IMR-90 (cell line): ENCODE measurements at regions not wholly inside any gene's neighbourhood (a gene's known extent, or its start where the extent isn't known, plus 50 kb on each side); places are given as distances from the start of the nearest gene placed in this dataset.

Experiments used
- ATAC-seq: fragments of 200-7000 bp; cut with Tn5 transposase; 2 replicates; pipeline ENCODE4 v1.9.1; 2020; ENCODE audit warnings: low read depth, mild to moderate bottlenecking, moderate library complexity
- BruUV-seq: library from RNA; stranded (reverse); fragments of 400-500 nt; replicated peaks from 2 replicates; lab custom pipeline; 2021; lab: Mats Ljungman, UMichigan
- CTCF ChIA-PET: fragments of 300-600 bp; formaldehyde crosslinking; extraction: SDS; loops from one replicate; lab custom pipeline; 2021; ENCODE audit warnings: antibody characterized with exemption; lab: Yijun Ruan, JAX
- POLR2A ChIA-PET: fragments of 300-600 bp; sonication (Branson Sonifier 250); formaldehyde crosslinking; loops from one replicate; lab custom pipeline; 2022; ENCODE audit warnings: antibody characterized with exemption; ENCODE audit not compliant: unreplicated experiment; lab: Charles Lee
- DNase-seq: peaks from one replicate; pipeline ENCODE4 v3.0.0; 2013
- H2AFZ ChIP-seq: replicated peaks from 2 replicates; pipeline ENCODE3; 2013; ENCODE audit warnings: low read length, mild to moderate bottlenecking; ENCODE audit not compliant: poor library complexity
- H2AK5ac ChIP-seq: 2 replicates; pipeline ENCODE4 v1.6.1; 2013; ENCODE audit warnings: low read depth, low read length, inconsistent platforms
- H2AK9ac ChIP-seq: replicated peaks from 2 replicates; pipeline ENCODE3; 2013; ENCODE audit warnings: mild to moderate bottlenecking, low read depth, low read length, moderate library complexity; ENCODE audit not compliant: poor library complexity
- H2BK120ac ChIP-seq: 2 replicates; pipeline ENCODE4 v1.6.1; 2013; ENCODE audit warnings: low read depth, low read length, inconsistent platforms
- H2BK15ac ChIP-seq: 3 replicates; pipeline ENCODE4 v1.6.1; 2013; ENCODE audit warnings: low read depth, low read length, inconsistent platforms
- H2BK20ac ChIP-seq: 2 replicates; pipeline ENCODE4 v1.6.1; 2013; ENCODE audit warnings: low read depth, mild to moderate bottlenecking, inconsistent platforms, low read length, moderate library complexity
- H2BK5ac ChIP-seq: 2 replicates; pipeline ENCODE4 v1.6.1; 2013; ENCODE audit warnings: mild to moderate bottlenecking, low read depth, low read length, inconsistent platforms; ENCODE audit not compliant: poor library complexity, severe bottlenecking
- H3K14ac ChIP-seq: replicated peaks from 2 replicates; pipeline ENCODE4 v1.6.1; 2013; ENCODE audit warnings: low read depth, low read length, inconsistent platforms
- H3K18ac ChIP-seq: 2 replicates; pipeline ENCODE4 v1.6.1; 2013; ENCODE audit warnings: low read depth, low read length, control low read depth
- H3K23ac ChIP-seq: 2 replicates; pipeline ENCODE4 v1.6.1; 2013; ENCODE audit warnings: low read depth, low read length, inconsistent platforms
- H3K27ac ChIP-seq: 2 replicates; pipeline ENCODE4 v1.5.1; 2013; ENCODE audit warnings: mild to moderate bottlenecking, control low read depth, low read length; ENCODE audit not compliant: insufficient read depth
- H3K27me3 ChIP-seq: 2 replicates; pipeline ENCODE4 v1.6.1; 2013; ENCODE audit warnings: low read length; ENCODE audit not compliant: control insufficient read depth, insufficient read depth
- H3K36me3 ChIP-seq: 2 replicates; pipeline ENCODE4 v1.6.1; 2013; ENCODE audit warnings: low read length, mixed read lengths; ENCODE audit not compliant: control insufficient read depth, insufficient read depth
- H3K4ac ChIP-seq: 2 replicates; pipeline ENCODE4 v1.6.1; 2013; ENCODE audit warnings: low read depth, low read length, inconsistent platforms
- H3K4me1 ChIP-seq: 2 replicates; pipeline ENCODE4 v1.6.1; 2013; ENCODE audit warnings: low read length, mixed read lengths; ENCODE audit not compliant: control insufficient read depth, insufficient read depth
- H3K4me2 ChIP-seq: 2 replicates; pipeline ENCODE4 v1.6.1; 2013; ENCODE audit warnings: low read depth, mild to moderate bottlenecking, control low read depth, low read length, moderate library complexity
- H3K4me3 ChIP-seq: 2 replicates; pipeline ENCODE4 v1.5.1; 2013; ENCODE audit warnings: low read depth, mild to moderate bottlenecking, control low read depth, low read length, moderate library complexity; ENCODE audit not compliant: insufficient read depth
- H3K56ac ChIP-seq: 2 replicates; pipeline ENCODE4 v1.6.1; 2013; ENCODE audit warnings: low read length, inconsistent platforms; ENCODE audit not compliant: insufficient read depth; ENCODE audit errors: extremely low read depth
- H3K79me1 ChIP-seq, 2 experiments: 2 replicates each; pipeline ENCODE4 v1.6.1; 2013; ENCODE audit warnings: low read length in 2 of 2, inconsistent platforms in 1 of 2, low read depth in 1 of 2
- H3K9ac ChIP-seq: 2 replicates; pipeline ENCODE4 v1.6.1; 2013; ENCODE audit warnings: low read depth, low read length, control low read depth
- H3K9me1 ChIP-seq: 2 replicates; pipeline ENCODE4 v1.6.1; 2013; ENCODE audit warnings: low read length, inconsistent platforms; ENCODE audit not compliant: insufficient read depth
- H3K9me3 ChIP-seq: 2 replicates; pipeline ENCODE4 v1.6.1; 2013; ENCODE audit warnings: low read length; ENCODE audit not compliant: control insufficient read depth, insufficient read depth
- H4K20me1 ChIP-seq: 2 replicates; pipeline ENCODE4 v1.6.1; 2013; ENCODE audit warnings: low read length, inconsistent platforms; ENCODE audit not compliant: insufficient read depth
- H4K5ac ChIP-seq: 2 replicates; pipeline ENCODE4 v1.6.1; 2013; ENCODE audit warnings: mild to moderate bottlenecking, low read depth, low read length, control low read depth
- H4K8ac ChIP-seq, 2 experiments: 2 replicates each; pipeline ENCODE4 v1.6.1; 2013; ENCODE audit warnings: low read depth in 2 of 2, low read length in 2 of 2, control low read depth in 1 of 2, inconsistent platforms in 1 of 2
- H4K91ac ChIP-seq: 2 replicates; pipeline ENCODE4 v1.6.1; 2013; ENCODE audit warnings: low read depth, low read length, inconsistent platforms; ENCODE audit not compliant: insufficient read depth
- CEBPB ChIP-seq: IDR thresholded peaks from 2 replicates; pipeline ENCODE4 v1.6.1; 2012; ENCODE audit warnings: low read depth, low read length, improper control_type of control experiment
- CHD1 ChIP-seq: IDR thresholded peaks from 2 replicates; pipeline ENCODE4 v1.6.1; 2012; ENCODE audit warnings: low read depth, low read length, improper control_type of control experiment
- ELK1 ChIP-seq: fragments of 150-350 bp; IDR thresholded peaks from 2 replicates; pipeline ENCODE4 v1.6.1; 2016; ENCODE audit warnings: low read depth, mild to moderate bottlenecking, low read length, moderate library complexity, borderline replicate concordance
- FOS ChIP-seq: fragments of 150-350 bp; IDR thresholded peaks from 2 replicates; pipeline ENCODE4 v1.6.1; 2016; ENCODE audit warnings: low read depth, low read length
- MAFK ChIP-seq: IDR thresholded peaks from 2 replicates; pipeline ENCODE4 v1.6.1; 2012; ENCODE audit warnings: low read depth, low read length, improper control_type of control experiment
- MAZ ChIP-seq: IDR thresholded peaks from 2 replicates; pipeline ENCODE4 v1.6.1; 2012; ENCODE audit warnings: low read depth, mild to moderate bottlenecking, low read length, improper control_type of control experiment, moderate library complexity, borderline replicate concordance
- MXI1 ChIP-seq: IDR thresholded peaks from 2 replicates; pipeline ENCODE4 v1.6.1; 2012; ENCODE audit warnings: low read depth, mild to moderate bottlenecking, low read length, moderate library complexity, borderline replicate concordance
- NFE2L2 ChIP-seq: fragments of 150-350 bp; IDR thresholded peaks from 2 replicates; pipeline ENCODE4 v1.6.1; 2016; ENCODE audit warnings: low read depth, mild to moderate bottlenecking, low read length
- POLR2A ChIP-seq: IDR thresholded peaks from 2 replicates; pipeline ENCODE4 v1.6.1; 2012; ENCODE audit warnings: mild to moderate bottlenecking, low read depth, low read length
- RAD21 ChIP-seq: IDR thresholded peaks from 2 replicates; pipeline ENCODE4 v1.6.1; 2012; ENCODE audit warnings: low read length, improper control_type of control experiment
- RCOR1 ChIP-seq: IDR thresholded peaks from 2 replicates; pipeline ENCODE4 v1.6.1; 2012; ENCODE audit warnings: mild to moderate bottlenecking, low read length, improper control_type of control experiment; ENCODE audit not compliant: insufficient replicate concordance
- SMC3 ChIP-seq: fragments of 150-350 bp; IDR thresholded peaks from 2 replicates; pipeline ENCODE4 v1.6.1; 2016; ENCODE audit warnings: low read depth, mild to moderate bottlenecking, antibody characterized with exemption, low read length, moderate library complexity
- WGBS, 2 experiments: methylation state at CpG; one replicate each; pipeline versions ENCODE4 v1.1.5 to v1.1.7; 2013; ENCODE audit warnings: missing lambda C conversion rate in 2 of 2; ENCODE audit not compliant: insufficient read length in 1 of 2; ENCODE audit errors: extremely low coverage in 2 of 2; 5-methylcytosine and 5-hydroxymethylcytosine counted together
- dilution Hi-C: fragments of 300-500 bp; cut with HindIII; formaldehyde crosslinking; loops from one replicate; pipeline ENCODE4 v1.14.3; 2018; ENCODE audit warnings: low sequenced_read_pairs; ENCODE audit not compliant: unreplicated experiment
- in situ Hi-C: fragments of 300-500 bp; cut with MboI; formaldehyde crosslinking; loops from 3 replicates; pipeline ENCODE4 v1.14.3; 2019; ENCODE audit warnings: low sequenced_read_pairs, inconsistent platforms, mixed read lengths
- intact Hi-C: fragments of 100-400 bp; cut with micrococcal nuclease; formaldehyde crosslinking; loops from 2 replicates; pipeline ENCODE4 v1.10.0; 2022

GRCh38 chr6:44737341-44737740 is 349.8 kb downstream of the CDC5L start:
- no peak overlapping the region for H3K4me3 ChIP-seq
- ATAC-seq (no peak), DNase-seq (no peak)
- POLR2A ChIA-PET = no interaction called here
- H3K27me3 ChIP-seq = peaks cover 33% of the 10 kb centered on the region
- H4K20me1 ChIP-seq = no peaks in the 10 kb centered on the region
- no peak for TF ChIP-seq FOS
- no peak for TF ChIP-seq MAZ
- TF ChIP-seq POLR2A = no peak
- TF ChIP-seq CHD1 = no peak
- TF ChIP-seq ELK1 = no peak
- no peak for TF ChIP-seq RCOR1
- no peak for TF ChIP-seq MAFK
- no peak for TF ChIP-seq CEBPB
- no peak for TF ChIP-seq RAD21
- no peak for TF ChIP-seq MXI1
- TF ChIP-seq SMC3 = no peak
- no peak for TF ChIP-seq NFE2L2
- no peak overlapping the region for H3K56ac ChIP-seq
- no peak overlapping the region for H4K91ac ChIP-seq
- H3K4me1 ChIP-seq = peaks cover 10% of the 10 kb centered on the region
- dilution Hi-C loops = no loop called here
- no peak overlapping the region; the same call in 2 of the 3 replicates for H2BK15ac ChIP-seq
- no peaks in the 10 kb centered on the region for H3K79me1 ChIP-seq
- H3K4ac ChIP-seq = no peak overlapping the region
- H3K9me1 ChIP-seq = no peaks in the 10 kb centered on the region
- WGBS, 2 experiments = no CpG with 5 or more reads among the region's 9 CpGs
- CTCF ChIA-PET = no interaction called here
- H2BK120ac ChIP-seq = no peak overlapping the region
- H3K9ac ChIP-seq = no peak overlapping the region
- no peak overlapping the region for H3K27ac ChIP-seq
- H2AFZ ChIP-seq = no peak overlapping the region
- no TSS peak for BruUV-seq
- H4K8ac ChIP-seq = no peak overlapping the region
- H2BK20ac ChIP-seq = no peak overlapping the region
- H2AK5ac ChIP-seq = no peak overlapping the region
- H3K23ac ChIP-seq = no peak overlapping the region
- in situ Hi-C loops = no loop called here
- no peak overlapping the region for H3K18ac ChIP-seq
- intact Hi-C loops = no loop called here
- no peak overlapping the region for H3K14ac ChIP-seq
- no peaks in the 10 kb centered on the region for H3K36me3 ChIP-seq
- no peak overlapping the region for H2AK9ac ChIP-seq
- H3K4me2 ChIP-seq = no peak overlapping the region
- H4K5ac ChIP-seq = no peak overlapping the region
- no peaks in the 10 kb centered on the region for H3K9me3 ChIP-seq
- no peak overlapping the region for H2BK5ac ChIP-seq
